ENCODE measurements at regions not wholly inside any gene's neighbourhood (a gene's known extent, or its start where the extent isn't known, plus 50 kb on each side); places are given as distances from the start of the nearest gene placed in this dataset.

GRCh38 chr6:98295515-98296175 lies 538.7 kb upstream of the POU3F2 start:
- Histone ChIP-seq H3K4me3 (ENCODE audit: low read length) (no peak overlapping the region), H3K27ac (ENCODE audit: low read length) (no peak overlapping the region), H3K36me3 (ENCODE audit: control insufficient read depth, insufficient read depth, low read length) (no peaks in the 10 kb centered on the region), H3K27me3 (ENCODE audit: control insufficient read depth, insufficient read depth, low read length) (no peaks in the 10 kb centered on the region), H3K9me3 (ENCODE audit: control insufficient read depth, insufficient read depth, low read length) (no peaks in the 10 kb centered on the region), H3K4me1 (ENCODE audit: control insufficient read depth, insufficient read depth, low read length) (no peaks in the 10 kb centered on the region)
- Mint-ChIP-seq H3K4me1 (no peaks in the 10 kb centered on the region), H3K27ac (no peak overlapping the region), H3K27me3 (ENCODE audit: low read depth in 2 of 2) (no peaks in the 10 kb centered on the region), H3K4me3 (no peak overlapping the region), H3K9me3 (peaks cover 4 to 9% of the 10 kb centered on the region in 2 donors), H3K36me3 (no peaks in the 10 kb centered on the region)
- 100% methylated on average over 1 of the region's 5 CpGs for WGBS (ENCODE audit: insufficient coverage)
- no peak for TF ChIP-seq CTCF (IDR thresholded peaks at IDR 0.05)
- DNase-seq = no peak
- no peak for ATAC-seq
- intact Hi-C loops (cut with micrococcal nuclease) = no loop called here

DNA sequence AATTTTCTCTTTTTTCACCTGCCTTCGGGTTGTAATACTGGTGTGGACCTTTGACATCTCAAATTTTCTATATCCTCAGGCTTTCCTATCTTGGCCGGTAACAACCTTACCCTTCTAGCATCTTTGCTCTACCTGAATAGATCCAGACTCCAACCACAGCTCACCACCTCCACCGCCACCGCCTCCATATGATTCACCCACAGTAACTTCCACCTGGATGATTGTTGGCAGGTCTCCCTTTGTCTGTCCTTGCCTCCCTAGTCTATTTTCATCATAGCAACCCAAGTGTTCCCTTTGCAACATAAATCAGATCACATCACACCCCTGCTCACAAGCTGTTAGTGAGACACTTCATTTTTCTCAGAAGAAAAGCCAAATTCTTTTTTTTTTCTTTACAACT lies 525.8 kb upstream of the POU3F2 start:
- Histone ChIP-seq H3K9me3 (ENCODE audit: control insufficient read depth, insufficient read depth, low read length) (no peaks in the 10 kb centered on the region), H3K27ac (ENCODE audit: low read length) (no peak overlapping the region), H3K36me3 (ENCODE audit: control insufficient read depth, insufficient read depth, low read length) (no peaks in the 10 kb centered on the region), H3K27me3 (ENCODE audit: control insufficient read depth, insufficient read depth, low read length) (no peaks in the 10 kb centered on the region), H3K4me3 (ENCODE audit: low read length) (no peak overlapping the region), H3K4me1 (ENCODE audit: control insufficient read depth, insufficient read depth, low read length) (no peaks in the 10 kb centered on the region)
- no peaks in the 10 kb centered on the region for H3K4me1 Mint-ChIP-seq
- no peak for DNase-seq
- 97% methylated on average over 4 of the region's 4 CpGs for WGBS (ENCODE audit: insufficient coverage)
- no peaks in the 10 kb centered on the region for H3K36me3 Mint-ChIP-seq
- ATAC-seq = no peak
- H3K9me3 Mint-ChIP-seq = peaks cover 15 to 29% of the 10 kb centered on the region in 2 donors
- H3K4me3 Mint-ChIP-seq = no peak overlapping the region
- no peak overlapping the region for H3K27ac Mint-ChIP-seq
- H3K27me3 Mint-ChIP-seq (ENCODE audit: low read depth in 2 of 2) = no peaks in the 10 kb centered on the region
- intact Hi-C loops (cut with micrococcal nuclease) = no loop called here
- TF ChIP-seq CTCF (IDR thresholded peaks at IDR 0.05) = no peak

GRCh38 chr6:98310443-98310842 lies 523.9 kb upstream of the POU3F2 start:
- Histone ChIP-seq H3K4me1 (ENCODE audit: control insufficient read depth, insufficient read depth, low read length) (no peaks in the 10 kb centered on the region), H3K4me3 (ENCODE audit: low read length) (no peak overlapping the region), H3K27me3 (ENCODE audit: control insufficient read depth, insufficient read depth, low read length) (no peaks in the 10 kb centered on the region), H3K9me3 (ENCODE audit: control insufficient read depth, insufficient read depth, low read length) (no peaks in the 10 kb centered on the region), H3K36me3 (ENCODE audit: control insufficient read depth, insufficient read depth, low read length) (no peaks in the 10 kb centered on the region), H3K27ac (ENCODE audit: low read length) (no peak overlapping the region)
- Mint-ChIP-seq H3K4me3 (no peak overlapping the region), H3K27ac (no peak overlapping the region), H3K27me3 (ENCODE audit: low read depth in 2 of 2) (no peaks in the 10 kb centered on the region), H3K9me3 (peaks cover 13 to 22% of the 10 kb centered on the region in 2 donors), H3K4me1 (no peaks in the 10 kb centered on the region), H3K36me3 (no peaks in the 10 kb centered on the region)
- no peak for TF ChIP-seq CTCF (IDR thresholded peaks at IDR 0.05)
- 82% methylated on average over 5 of the region's 5 CpGs for WGBS (ENCODE audit: insufficient coverage)
- no peak for ATAC-seq
- no peak for DNase-seq
- intact Hi-C loops (cut with micrococcal nuclease) = no loop called here

DNA sequence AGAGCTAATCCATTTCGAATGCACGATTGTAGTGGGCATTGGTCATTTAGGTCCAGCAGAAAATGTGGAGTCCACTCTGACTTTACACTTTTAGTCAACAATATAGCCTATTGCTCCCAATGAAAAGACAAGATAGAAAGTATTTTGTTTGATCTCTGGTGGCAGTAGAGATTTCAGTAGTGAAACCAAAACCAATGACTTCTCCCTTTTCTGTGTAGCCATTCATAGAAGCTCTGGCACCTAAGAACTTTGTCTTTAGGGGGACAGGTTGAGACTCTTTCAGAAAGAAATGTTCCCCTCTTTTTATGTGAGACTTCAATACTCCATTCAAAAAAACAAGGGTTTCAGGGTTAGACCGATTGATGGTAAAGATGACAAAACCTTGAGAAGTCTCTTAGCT lies 510.8 kb upstream of the POU3F2 start:
- no peak for DNase-seq

More for the DNA sequence above, 510.8 kb upstream of the POU3F2 start:
- H3K4me1 Mint-ChIP-seq = no peaks in the 10 kb centered on the region
- no peaks in the 10 kb centered on the region for H3K27me3 Mint-ChIP-seq (ENCODE audit: low read depth in 2 of 2)
- Histone ChIP-seq H3K9me3 (ENCODE audit: control insufficient read depth, insufficient read depth, low read length) (no peaks in the 10 kb centered on the region), H3K4me3 (ENCODE audit: low read length) (no peak overlapping the region), H3K27ac (ENCODE audit: low read length) (no peak overlapping the region), H3K36me3 (ENCODE audit: control insufficient read depth, insufficient read depth, low read length) (no peaks in the 10 kb centered on the region), H3K4me1 (ENCODE audit: control insufficient read depth, insufficient read depth, low read length) (no peaks in the 10 kb centered on the region), H3K27me3 (ENCODE audit: control insufficient read depth, insufficient read depth, low read length) (no peaks in the 10 kb centered on the region)
- TF ChIP-seq CTCF (IDR thresholded peaks at IDR 0.05) = no peak
- peaks cover 10 to 16% of the 10 kb centered on the region in 2 donors for H3K9me3 Mint-ChIP-seq
- 81% methylated on average over 2 of the region's 3 CpGs for WGBS (ENCODE audit: insufficient coverage)
- H3K36me3 Mint-ChIP-seq = no peaks in the 10 kb centered on the region
- no peak for ATAC-seq
- H3K4me3 Mint-ChIP-seq = no peak overlapping the region
- H3K27ac Mint-ChIP-seq = no peak overlapping the region
- intact Hi-C loops (cut with micrococcal nuclease) = no loop called here

Measured in natural killer cell (primary cell).